Left forelimb (tissue), 1 donor: ENCODE measurements at regions not wholly inside any gene's neighbourhood (a gene's known extent, or its start where the extent isn't known, plus 50 kb on each side); places are given as distances from the start of the nearest gene placed in this dataset.
"Not testable (repeated sequence)": the region's sequence is repeated elsewhere in the genome, so short reads cannot be mapped to it uniquely, and the experiment has no call there.

Experiments used
- DNase-seq: peaks from one replicate; pipeline ENCODE4 v3.0.0-alpha.2; 2018; ENCODE audit warnings: low spot score

DNA sequence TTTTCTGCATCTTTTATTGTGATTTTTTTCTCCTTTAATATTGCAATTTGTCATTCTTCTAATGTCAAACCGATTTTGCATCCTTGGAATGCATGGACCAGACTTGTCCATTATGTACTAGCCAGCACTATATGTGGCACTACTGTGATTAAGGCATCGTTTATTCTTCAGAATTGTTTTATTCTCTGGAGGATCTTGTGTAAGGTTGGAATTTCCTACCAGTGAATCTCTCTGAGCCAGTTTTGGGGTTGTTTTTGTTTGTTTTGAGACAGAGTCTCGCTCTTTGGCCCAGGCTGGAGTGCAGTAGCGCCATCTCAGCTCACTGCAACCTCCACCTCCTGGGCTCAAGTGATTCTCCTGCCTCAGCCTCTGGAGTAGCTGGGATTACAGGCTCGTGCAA is 58.5 kb downstream of the IGLL5 start:
- no peak for DNase-seq

GRCh38 chr22:22948651-22949571 is 61.3 kb downstream of the IGLL5 start:
- peak; percentile 65 for DNase-seq

GRCh38 chr22:22949953-22950352 is 62.3 kb downstream of the IGLL5 start:
- DNase-seq: no peak

- DNase-seq: no peak
Measured at GRCh38 chr22:22951035-22951434, 63.4 kb downstream of the IGLL5 start.

GRCh38 chr22:22952531-22953280 is 65.1 kb downstream of the IGLL5 start:
- DNase-seq: no peak

GRCh38 chr22:22953791-22954190 is 66.2 kb downstream of the IGLL5 start:
- DNase-seq: no peak

GRCh38 chr22:22954656-22955055 is 67.0 kb downstream of the IGLL5 start:
- DNase-seq: no peak

- no peak for DNase-seq
Measured at GRCh38 chr22:22955276-22955798, 67.7 kb downstream of the IGLL5 start.

DNA sequence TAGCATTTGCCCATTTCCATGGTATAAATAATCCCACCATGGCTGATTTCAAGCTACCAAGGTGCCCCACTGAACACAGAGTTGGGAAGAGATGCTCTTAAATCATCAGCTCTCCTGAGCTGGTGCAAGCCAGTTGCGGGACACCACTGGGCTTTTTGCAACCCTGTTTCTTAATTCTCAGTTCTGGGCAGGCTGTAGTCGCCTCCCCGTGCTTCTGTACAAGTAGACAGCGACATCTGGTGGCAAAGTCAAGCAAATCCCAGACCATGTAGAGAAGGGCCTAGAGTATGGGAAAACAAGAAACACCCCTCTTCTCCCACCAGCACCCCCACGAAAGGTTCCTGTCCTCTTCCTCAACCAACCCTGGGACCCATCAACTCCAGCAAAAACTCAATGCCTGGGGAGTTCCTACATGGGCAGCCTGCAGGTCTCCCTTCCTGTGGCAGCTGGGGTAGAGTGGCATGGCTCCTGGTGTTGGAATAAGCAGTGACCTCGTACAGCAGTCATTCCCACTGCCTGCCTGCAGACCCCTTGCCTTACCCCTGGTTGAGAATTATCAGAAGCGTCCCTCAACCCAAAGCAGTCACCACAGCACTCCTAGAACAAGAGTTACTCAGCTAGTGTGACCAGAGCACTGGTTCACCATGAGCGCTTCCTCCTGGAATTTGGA is 68.4 kb downstream of the IGLL5 start:
- DNase-seq: no peak

- no peak for DNase-seq
Measured at GRCh38 chr22:22957090-22957489, 69.5 kb downstream of the IGLL5 start.

DNA sequence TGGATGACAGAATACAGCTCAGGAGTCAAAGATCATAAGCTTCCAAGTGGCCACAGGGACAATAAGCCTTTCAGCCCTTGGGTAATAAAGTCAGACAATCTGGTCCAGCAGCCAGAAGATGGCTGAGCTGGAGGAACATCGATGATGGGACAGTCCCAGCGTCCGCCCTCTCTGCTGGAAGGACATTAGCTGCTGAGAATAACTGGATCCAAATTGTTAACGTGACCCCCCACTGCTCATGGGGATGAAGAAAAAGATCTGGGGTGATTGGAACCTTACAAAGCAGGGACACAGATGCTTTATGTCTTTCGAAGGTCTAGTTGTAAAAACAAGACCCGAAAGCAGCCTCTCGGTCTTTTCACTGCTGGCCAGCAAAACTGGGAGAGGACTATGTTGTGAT is 71.0 kb downstream of the IGLL5 start:
- no peak for DNase-seq

DNA sequence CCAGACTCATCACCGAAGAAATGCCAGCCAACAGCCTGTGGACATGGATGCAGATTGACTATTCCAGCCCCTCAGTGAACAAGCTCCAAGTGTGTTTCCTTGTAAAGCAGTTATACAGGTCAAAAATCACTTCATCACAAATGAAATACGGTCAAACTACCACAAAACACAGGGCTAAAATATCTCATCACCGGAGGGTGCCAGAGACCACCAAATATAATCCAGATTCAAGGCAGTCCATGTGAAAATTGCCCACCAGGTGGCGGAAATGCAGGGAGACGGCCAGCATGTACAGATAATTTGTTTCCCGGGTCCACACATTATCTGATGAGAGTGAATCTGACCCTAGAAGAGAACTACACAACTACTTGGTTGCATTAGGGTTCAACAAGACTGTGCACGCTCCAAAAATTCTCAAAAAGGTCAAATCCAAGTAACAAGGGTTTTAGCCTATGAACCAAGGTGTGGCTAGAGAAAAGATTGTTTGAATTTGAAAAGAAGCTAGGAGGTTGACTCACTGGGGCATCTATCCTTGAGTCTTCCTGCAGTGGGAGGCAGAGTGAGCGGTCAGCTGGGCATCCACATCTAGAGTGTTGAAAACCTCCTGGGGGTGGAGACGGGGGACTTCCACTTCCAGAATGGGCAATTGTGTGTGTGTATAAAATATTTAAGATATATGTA is 71.7 kb downstream of the IGLL5 start:
- peak; percentile 82 for DNase-seq

GRCh38 chr22:22960307-22960706 is 72.7 kb downstream of the IGLL5 start:
- no peak for DNase-seq

- DNase-seq: no peak
Measured at GRCh38 chr22:22961574-22961973, 74.0 kb downstream of the IGLL5 start.

DNA sequence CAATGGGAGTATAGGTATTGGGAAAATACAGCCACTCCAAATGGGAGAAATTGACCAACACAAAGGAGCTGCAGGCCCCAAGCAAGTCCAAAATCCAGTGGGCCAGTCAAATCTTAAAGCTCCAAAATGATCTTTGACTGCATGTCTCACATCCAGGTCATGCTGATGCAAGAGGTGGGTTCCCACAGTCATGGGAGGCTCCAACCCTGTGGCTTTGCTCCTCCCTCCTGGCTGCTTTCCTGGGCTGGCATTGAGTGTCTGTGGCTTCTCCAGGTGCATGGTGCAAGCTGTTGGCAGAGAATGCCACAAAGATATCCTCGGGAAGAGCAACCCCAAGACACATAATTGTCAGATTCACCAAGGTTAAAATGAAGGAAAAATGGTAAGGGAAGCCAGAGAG is 80.8 kb downstream of the IGLL5 start:
- no peak for DNase-seq

DNA sequence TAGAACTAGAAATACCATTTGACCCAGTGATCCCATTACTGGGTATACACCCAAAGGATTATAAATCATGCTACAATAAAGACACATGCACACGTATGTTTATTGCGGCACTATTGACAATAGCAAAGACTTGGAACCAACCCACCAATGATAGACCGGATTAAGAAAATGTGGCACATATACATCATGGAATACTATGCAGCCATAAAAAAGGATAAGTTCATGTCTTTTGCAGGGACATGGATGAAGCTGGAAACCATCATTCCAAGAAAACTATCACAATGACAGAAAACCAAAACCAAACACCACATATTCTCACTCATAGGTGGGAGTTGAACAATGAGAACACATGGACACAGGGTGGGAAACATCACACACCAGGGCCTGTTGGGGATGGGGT is 85.0 kb downstream of the IGLL5 start:
- DNase-seq: not testable (repeated sequence)

- DNase-seq: no peak
Measured at GRCh38 chr22:22973336-22973735, 85.7 kb downstream of the IGLL5 start.

GRCh38 chr22:22974156-22974555 is 86.5 kb downstream of the IGLL5 start:
- no peak for DNase-seq

DNA sequence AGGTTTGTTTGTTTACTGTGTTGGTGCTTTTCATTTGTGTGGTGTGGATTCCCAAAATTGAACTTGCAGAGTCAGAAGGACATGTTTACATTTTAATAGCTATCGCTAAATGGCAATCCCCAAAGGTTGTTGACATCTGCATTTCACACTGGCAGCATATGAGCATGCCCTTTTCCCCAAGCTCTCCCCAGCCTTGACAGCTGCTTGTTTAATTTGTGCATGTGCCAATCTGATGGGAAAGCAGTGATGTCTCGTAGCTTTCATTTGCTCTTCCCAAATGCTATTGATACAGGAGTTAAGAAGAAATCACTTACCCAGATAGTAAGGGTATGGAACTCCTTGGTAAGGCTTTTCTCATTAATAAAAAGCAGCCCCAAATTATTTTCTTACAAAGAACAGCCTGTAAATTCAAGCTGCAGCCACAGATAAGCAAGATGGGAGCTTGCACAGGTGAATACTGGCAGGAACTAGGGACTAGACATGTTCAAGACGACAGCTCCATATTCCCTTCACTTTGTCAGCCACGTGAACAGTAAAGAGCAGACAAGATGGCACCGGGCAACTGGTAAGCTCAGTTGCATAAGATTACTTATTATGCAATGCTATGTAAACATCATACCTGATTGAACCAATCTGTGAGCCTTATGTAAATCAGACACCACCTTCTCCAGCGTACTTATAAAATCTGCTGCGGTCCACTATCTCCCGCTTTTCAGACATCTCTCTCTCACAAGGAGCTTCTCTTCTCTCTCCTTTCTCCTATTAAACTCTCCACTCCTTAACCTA is 87.4 kb downstream of the IGLL5 start:
- no peak for DNase-seq

DNA sequence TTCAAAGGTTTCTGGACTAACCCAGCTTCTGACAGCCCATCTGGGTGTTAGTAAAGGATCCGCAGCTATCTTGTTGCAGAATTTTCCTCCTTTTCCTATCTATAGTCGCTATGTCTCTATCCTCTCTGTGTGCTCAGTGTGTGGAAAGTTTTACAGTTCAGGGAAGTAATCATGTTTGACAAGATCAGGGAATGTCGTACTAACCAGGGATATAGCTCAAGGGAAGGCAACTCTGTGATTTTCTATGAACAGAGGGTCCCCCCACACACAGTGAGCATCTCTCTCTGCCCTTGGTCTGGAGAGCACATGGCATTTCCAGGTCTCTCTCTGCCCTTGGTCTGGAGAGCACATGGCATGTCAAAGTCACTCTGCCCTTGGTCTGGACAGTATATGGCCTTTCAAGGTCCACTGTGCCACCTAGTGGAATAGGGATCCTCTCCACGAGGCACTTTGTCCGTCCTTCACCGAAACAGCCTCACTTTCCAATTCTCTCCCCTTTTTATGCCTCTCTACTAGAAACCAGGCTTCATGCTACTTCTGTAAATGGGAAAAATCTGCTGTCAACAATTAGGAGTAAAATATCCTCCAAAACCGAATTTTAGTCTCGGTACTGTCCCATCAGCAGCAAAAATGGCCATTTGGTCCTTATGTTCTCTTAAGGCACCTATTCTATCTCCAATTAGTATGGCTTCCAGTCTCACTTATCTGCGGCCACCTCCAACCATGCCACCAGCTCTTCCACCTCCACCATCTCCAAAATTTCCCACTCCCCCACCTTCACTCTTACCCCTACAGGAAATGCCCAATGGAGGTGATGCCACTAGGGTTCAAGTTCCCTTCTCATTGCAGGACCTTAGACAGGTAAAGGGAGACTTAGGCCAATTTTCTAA is 88.7 kb downstream of the IGLL5 start:
- DNase-seq: no peak
